ENCODE measurements at regions not wholly inside any gene's neighbourhood (a gene's known extent, or its start where the extent isn't known, plus 50 kb on each side); places are given as distances from the start of the nearest gene placed in this dataset.

GRCh38 chr2:65495251-65495877 is 63.0 kb upstream of the SPRED2 start:
- TF ChIP-seq CTCF (IDR thresholded peaks at IDR 0.05) (no peak), POLR2AphosphoS5 (IDR thresholded peaks at IDR 0.05) (no peak), POLR2A (IDR thresholded peaks at IDR 0.05) (no peak), EP300 (IDR thresholded peaks at IDR 0.05) (no peak)

All from gastroesophageal sphincter (tissue), 3 donors.